ENCODE measurements at regions not wholly inside any gene's neighbourhood (a gene's known extent, or its start where the extent isn't known, plus 50 kb on each side); places are given as distances from the start of the nearest gene placed in this dataset.

DNA sequence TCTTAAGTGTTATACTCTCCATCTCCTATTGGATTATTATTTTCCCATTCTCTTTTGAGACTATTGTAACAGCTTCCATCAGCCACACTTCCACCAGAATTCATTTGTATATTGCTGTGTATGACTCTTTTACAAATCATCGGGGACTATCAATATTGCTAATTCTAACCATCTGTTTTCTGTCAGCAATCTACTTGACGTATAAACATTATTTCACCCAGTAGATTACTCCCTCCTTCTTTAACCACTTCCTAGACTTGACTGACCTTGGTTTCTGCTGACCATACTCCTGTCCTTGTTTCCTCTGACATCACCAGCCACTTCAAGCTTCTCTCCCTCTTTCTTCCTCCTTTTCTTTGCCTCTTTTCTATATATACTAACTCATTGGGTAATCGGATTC lies 402.9 kb downstream of the PCDH18 start:
- Histone ChIP-seq H3K36me3 (no peaks in the 10 kb centered on the region), H3K4me1 (no peaks in the 10 kb centered on the region), H3K9me3 (no peaks in the 10 kb centered on the region), H3K4me3 (no peak overlapping the region), H3K27ac (no peak overlapping the region), H3K27me3 (no peaks in the 10 kb centered on the region)
- DNase-seq: no peak
- WGBS, 2 donors: 74 to 77% methylated on average over 3 of the region's 3 CpGs
- intact Hi-C loops (cut with DNase I): loop anchor here (5.0 kb wide), 2 partner anchors 153 to 1553 kb away; no protein-coding TSS in a partner anchor
- no peak for TF ChIP-seq POLR2A (IDR thresholded peaks at IDR 0.05)
- no peak for TF ChIP-seq POLR2AphosphoS5 (IDR thresholded peaks at IDR 0.05)
- TF ChIP-seq EP300 (IDR thresholded peaks at IDR 0.05): no peak
- TF ChIP-seq, protein P1, sequence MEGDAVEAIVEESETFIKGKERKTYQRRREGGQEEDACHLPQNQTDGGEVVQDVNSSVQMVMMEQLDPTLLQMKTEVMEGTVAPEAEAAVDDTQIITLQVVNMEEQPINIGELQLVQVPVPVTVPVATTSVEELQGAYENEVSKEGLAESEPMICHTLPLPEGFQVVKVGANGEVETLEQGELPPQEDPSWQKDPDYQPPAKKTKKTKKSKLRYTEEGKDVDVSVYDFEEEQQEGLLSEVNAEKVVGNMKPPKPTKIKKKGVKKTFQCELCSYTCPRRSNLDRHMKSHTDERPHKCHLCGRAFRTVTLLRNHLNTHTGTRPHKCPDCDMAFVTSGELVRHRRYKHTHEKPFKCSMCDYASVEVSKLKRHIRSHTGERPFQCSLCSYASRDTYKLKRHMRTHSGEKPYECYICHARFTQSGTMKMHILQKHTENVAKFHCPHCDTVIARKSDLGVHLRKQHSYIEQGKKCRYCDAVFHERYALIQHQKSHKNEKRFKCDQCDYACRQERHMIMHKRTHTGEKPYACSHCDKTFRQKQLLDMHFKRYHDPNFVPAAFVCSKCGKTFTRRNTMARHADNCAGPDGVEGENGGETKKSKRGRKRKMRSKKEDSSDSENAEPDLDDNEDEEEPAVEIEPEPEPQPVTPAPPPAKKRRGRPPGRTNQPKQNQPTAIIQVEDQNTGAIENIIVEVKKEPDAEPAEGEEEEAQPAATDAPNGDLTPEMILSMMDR (IDR thresholded peaks at IDR 0.05): no peak

DNA sequence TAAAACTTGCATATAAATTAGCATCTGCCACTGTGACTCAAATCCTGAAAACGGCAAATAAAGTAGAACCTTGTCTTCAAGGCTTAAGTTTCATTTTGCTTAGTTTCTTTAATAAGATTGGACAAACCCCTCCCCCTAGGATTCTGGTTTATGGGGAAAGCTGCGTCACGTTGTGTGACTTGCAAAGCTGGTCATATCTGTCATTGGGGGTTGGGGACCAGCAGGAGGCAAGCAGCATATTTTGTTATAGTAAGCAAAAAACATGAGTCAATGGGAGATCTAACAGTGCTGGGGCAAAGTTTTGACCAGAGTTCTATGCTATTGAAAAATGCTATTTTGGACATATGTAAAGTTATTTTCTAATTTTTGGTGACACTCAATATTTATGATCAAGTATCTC lies 407.3 kb downstream of the PCDH18 start:
- intact Hi-C loops (cut with DNase I): loop anchor here (2.0 to 5.0 kb wide), 4 partner anchors 157 to 1557 kb away; no protein-coding TSS in a partner anchor
- no peaks in the 10 kb centered on the region for H3K4me1 ChIP-seq
- DNase-seq: no peak
- peak overlapping the region; percentile 17 to 44 (median 38) for H3K4me3 ChIP-seq
- no peaks in the 10 kb centered on the region for H3K36me3 ChIP-seq
- no peaks in the 10 kb centered on the region for H3K9me3 ChIP-seq
- H3K27ac ChIP-seq: no peak overlapping the region
- no peaks in the 10 kb centered on the region for H3K27me3 ChIP-seq
- TF ChIP-seq, protein P1 (IDR thresholded peaks at IDR 0.05): no peak
- TF ChIP-seq POLR2AphosphoS5 (IDR thresholded peaks at IDR 0.05) (no peak), EP300 (IDR thresholded peaks at IDR 0.05) (no peak), POLR2A (IDR thresholded peaks at IDR 0.05) (no peak)
- 27 to 56% methylated on average over 3 of the region's 3 CpGs for WGBS, 2 donors

DNA sequence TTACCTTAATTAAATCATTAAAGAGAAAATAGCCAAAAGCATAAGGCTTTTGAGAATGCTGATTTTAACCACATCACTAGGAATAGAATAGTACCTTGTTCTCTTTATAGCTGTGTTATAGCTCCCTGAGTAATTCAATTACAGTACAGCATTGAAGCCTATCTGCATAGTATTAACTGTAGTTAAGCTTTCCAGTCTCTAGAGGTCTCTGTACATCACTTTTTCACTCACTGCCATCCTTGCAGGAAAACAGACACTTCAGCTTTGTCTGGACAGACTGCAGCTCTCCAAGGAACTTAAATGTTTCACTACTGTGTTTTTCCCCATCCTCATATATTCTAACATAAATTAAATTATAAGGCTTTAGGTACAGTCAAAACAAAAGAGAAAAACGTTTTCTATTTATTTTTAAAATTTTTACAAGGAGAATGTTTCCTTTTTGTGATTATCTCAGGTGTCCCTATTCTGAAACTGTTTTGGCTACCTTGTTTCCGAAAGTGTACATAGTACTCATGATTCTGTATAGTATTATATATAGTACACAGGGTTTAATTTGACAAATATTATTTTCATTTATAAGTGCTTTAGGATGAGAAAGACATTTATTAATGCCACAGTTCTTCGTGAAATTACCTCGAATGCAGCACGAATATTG lies 407.9 kb downstream of the PCDH18 start:
- 53 to 55% methylated on average over 5 of the region's 5 CpGs for WGBS, 2 donors

DNA sequence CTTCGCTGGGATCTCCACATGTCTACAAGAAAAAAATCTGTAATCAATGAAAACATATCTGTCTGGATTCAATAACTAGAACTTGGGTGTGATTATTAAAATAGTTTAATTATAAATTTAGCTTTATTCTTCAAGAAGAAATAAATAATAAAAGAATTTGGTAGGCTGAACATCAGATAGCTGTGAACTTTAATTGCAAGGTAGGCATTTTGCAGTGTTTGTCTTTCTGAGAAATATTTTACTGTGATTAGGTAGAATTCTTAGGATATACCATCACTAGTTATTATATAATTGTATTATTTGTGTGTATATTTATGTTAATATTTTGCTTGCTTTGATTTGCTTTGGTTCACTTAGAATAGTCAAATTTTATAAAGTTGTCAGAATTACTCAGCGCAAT lies 409.4 kb downstream of the PCDH18 start:
- Histone ChIP-seq H3K36me3 (no peaks in the 10 kb centered on the region), H3K4me3 (no peak overlapping the region), H3K27me3 (no peaks in the 10 kb centered on the region), H3K27ac (no peak overlapping the region), H3K4me1 (no peaks in the 10 kb centered on the region), H3K9me3 (no peaks in the 10 kb centered on the region)
- 91 to 94% methylated on average over 2 of the region's 2 CpGs for WGBS, 2 donors
- intact Hi-C loops (cut with DNase I): loop anchor here (5.0 kb wide), 1 partner anchor 409 kb away; the partner anchor contains the start of gene PCDH18
- DNase-seq: no peak
- TF ChIP-seq EP300 (IDR thresholded peaks at IDR 0.05): no peak
- TF ChIP-seq, protein P1 (IDR thresholded peaks at IDR 0.05): no peak

More for the DNA sequence above, 407.9 kb downstream of the PCDH18 start:
- Histone ChIP-seq H3K36me3 (no peaks in the 10 kb centered on the region), H3K4me3 (peak overlapping the region; percentile 17 to 44 (median 38)), H3K27me3 (no peaks in the 10 kb centered on the region), H3K27ac (no peak overlapping the region), H3K9me3 (no peaks in the 10 kb centered on the region), H3K4me1 (no peaks in the 10 kb centered on the region)
- TF ChIP-seq EP300 (IDR thresholded peaks at IDR 0.05): no peak
- TF ChIP-seq, protein P1 (IDR thresholded peaks at IDR 0.05): peak; percentile 16 to 59 (median 46)
- no peak for TF ChIP-seq POLR2A (IDR thresholded peaks at IDR 0.05)
- no peak for TF ChIP-seq POLR2AphosphoS5 (IDR thresholded peaks at IDR 0.05)
- intact Hi-C loops (cut with DNase I): loop anchor here (2.0 to 5.0 kb wide), 3 partner anchors 408 to 966 kb away; partner anchors contain the start of gene PCDH18
- no peak for DNase-seq
